Stimulated activated naive CD8-positive, alpha-beta T cell treated with anti-CD3 and anti-CD28 coated beads, Interleukin-15, Interleukin-2, amounts not matched to agents 100 U/mL and 50 U/mL, for 24 hours (primary cell): ENCODE measurements at regions not wholly inside any gene's neighbourhood (a gene's known extent, or its start where the extent isn't known, plus 50 kb on each side); places are given as distances from the start of the nearest gene placed in this dataset.

Experiments used
- ATAC-seq: fragments of 150-1000 bp; cut with Tn5 transposase; one replicate; pipeline ENCODE4 v1.10.0; 2021
- DNase-seq: peaks from one replicate; pipeline ENCODE4 v3.0.0; 2021

- DNase-seq (no peak), ATAC-seq (no peak)
Observed at GRCh38 chr3:69439643-69440270, 53.9 kb upstream of the FRMD4B start.

- no peak for DNase-seq
- ATAC-seq: no peak
Observed at GRCh38 chr3:69438476-69438875, 52.6 kb upstream of the FRMD4B start.

- ATAC-seq (peak; percentile 63), DNase-seq (no peak)
Observed at GRCh38 chr3:69435274-69436265, 49.7 kb upstream of the FRMD4B start.
